Adrenal gland (tissue), 5 donors: ENCODE measurements at regions not wholly inside any gene's neighbourhood (a gene's known extent, or its start where the extent isn't known, plus 50 kb on each side); places are given as distances from the start of the nearest gene placed in this dataset.

Experiments used
- POLR2A ChIP-seq, 2 donors: fragments of 450-650 bp; IDR thresholded peaks; one replicate each; pipeline ENCODE4 v1.6.1; 2017; ENCODE audit warnings: antibody characterized with exemption in 2 of 2, mild to moderate bottlenecking in 2 of 2, moderate library complexity in 1 of 2
- TF ChIP-seq, protein P1 (sequence below), 6 experiments: fragments of 450-650 bp in 4 of 6; fragments of 200-600 bp in 2 of 6; sonication (generic) in 1 of 6; IDR thresholded peaks; 1 replicate in 5 of 6; 2 replicates in 1 of 6; pipeline versions ENCODE4 v1.5.1 to v1.8.0; 2016 to 2021; ENCODE audit warnings: antibody characterized with exemption in 6 of 6, mild to moderate bottlenecking in 2 of 6, moderate library complexity in 1 of 6
- donor health status: DM: no; HTN: no; CAD: no.

DNA sequence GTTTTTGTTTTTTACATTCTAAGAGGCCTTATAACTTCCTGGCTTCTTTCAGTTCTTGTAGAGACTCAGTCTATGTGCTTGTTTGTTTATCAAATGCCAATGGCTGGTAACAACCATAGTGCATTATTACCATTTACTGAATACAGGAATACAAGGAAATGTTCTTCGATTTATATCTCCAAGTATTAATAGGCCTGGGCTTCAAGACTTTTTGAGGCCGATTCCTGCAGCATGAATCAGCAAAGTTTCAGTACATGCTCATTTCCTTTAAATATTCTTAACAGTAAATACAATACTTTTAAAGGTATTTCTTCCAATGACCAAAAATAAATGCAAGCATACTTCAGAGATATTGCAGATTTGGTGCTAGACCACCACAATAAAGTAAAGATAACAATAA is 535.3 kb downstream of the EFNA5 start:
- TF ChIP-seq, protein P1, sequence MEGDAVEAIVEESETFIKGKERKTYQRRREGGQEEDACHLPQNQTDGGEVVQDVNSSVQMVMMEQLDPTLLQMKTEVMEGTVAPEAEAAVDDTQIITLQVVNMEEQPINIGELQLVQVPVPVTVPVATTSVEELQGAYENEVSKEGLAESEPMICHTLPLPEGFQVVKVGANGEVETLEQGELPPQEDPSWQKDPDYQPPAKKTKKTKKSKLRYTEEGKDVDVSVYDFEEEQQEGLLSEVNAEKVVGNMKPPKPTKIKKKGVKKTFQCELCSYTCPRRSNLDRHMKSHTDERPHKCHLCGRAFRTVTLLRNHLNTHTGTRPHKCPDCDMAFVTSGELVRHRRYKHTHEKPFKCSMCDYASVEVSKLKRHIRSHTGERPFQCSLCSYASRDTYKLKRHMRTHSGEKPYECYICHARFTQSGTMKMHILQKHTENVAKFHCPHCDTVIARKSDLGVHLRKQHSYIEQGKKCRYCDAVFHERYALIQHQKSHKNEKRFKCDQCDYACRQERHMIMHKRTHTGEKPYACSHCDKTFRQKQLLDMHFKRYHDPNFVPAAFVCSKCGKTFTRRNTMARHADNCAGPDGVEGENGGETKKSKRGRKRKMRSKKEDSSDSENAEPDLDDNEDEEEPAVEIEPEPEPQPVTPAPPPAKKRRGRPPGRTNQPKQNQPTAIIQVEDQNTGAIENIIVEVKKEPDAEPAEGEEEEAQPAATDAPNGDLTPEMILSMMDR (IDR thresholded peaks at IDR 0.05) = no peak
- TF ChIP-seq POLR2A (IDR thresholded peaks at IDR 0.05) = no peak
